Stimulated activated CD4-positive, alpha-beta T cell treated with anti-CD3 and anti-CD28 coated beads, TNF-alpha, amount 100 ng/mL, for 1 hour (primary cell): ENCODE measurements at regions not wholly inside any gene's neighbourhood (a gene's known extent, or its start where the extent isn't known, plus 50 kb on each side); places are given as distances from the start of the nearest gene placed in this dataset.

ENCODE experiments used
- DNase-seq, 3 donors: peaks; one replicate each; pipeline ENCODE4 v3.0.0-alpha.2; 2020; ENCODE audit warnings: low read depth in 3 of 3, low spot score in 1 of 3

DNA sequence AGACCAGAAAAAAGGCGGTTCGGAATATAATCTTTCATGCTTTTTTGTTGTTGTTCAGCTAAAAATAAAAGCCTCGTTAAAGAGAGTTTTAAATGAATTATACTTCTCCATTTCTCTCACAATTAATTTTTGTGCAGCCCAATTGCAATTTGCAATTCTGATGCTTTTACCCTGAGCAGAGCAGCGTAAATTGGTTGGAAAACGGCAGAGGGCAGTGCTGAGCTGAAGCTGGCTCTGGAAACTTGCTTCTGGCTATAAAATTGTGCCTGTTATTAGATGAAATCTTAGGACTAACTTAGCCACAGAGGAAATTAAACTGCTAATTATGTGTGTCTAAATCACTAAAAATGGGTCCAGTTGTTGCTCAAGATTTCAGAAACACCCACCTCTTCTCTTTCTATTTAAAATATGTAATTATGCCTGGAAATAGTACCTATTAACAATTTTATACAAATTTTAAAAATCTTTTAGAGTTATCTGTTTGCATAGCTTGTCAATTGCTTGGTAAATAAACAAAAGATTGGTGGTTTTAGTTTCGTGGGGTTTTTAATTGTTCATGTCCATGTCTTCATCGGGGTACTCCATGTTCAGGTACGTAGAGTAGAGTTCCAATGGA, 441.8 kb upstream of the TLE4 start:
- no peak for DNase-seq

DNA sequence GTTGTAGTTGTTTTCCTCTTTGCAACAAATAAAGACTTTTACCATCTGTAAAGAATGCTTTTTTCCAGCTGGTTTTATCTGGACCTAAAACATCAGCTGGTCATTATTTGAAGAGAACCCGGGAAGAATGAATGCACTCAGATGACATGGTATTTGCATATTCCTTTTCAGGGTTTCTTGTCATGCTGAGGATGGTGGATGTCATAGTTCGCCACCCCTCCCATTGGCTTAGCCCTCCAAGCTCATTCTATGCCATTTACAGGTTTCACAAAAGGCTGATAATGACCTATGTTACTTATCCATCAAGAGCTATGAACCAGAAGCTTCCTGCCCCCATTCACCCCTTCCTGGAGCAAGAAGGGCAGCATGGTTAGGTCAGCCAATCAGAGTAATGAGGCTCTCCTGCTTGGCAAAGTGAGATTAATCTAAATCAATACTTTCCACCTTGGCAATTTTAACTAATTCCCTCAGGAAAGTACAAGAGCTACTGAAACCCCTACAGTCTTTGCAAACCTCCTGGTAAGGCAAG, 440.5 kb upstream of the TLE4 start:
- DNase-seq = no peak

DNA sequence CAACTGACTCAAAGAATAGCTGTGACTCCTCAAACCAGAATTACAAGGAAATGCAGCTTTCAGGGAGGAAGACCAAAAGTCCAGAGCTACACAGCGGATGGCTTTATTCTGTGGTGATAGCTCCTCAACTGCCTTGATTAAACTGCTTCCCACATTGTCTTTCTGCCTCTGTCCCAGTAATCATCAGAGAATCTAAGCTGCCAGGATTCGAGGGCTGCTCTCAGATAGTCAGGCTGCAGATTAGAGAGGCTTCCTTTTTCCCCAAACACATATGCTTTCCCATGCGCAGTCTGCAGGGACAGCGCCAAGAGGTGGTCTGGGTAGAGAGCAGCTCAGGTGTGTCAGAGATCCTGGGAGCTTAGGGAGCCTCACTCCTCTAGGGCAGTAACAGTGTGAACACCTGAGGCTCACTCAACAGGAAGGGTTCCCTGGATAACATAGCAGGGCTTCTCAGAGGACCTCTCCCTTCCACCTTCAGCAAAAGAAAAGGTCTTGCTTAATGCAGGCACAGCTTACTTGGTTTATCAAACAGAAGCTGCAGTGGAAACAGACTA, 439.9 kb upstream of the TLE4 start:
- DNase-seq = no peak

- no peak for DNase-seq
Observed at GRCh38 chr9:79134654-79135053, 437.1 kb upstream of the TLE4 start.

GRCh38 chr9:79135681-79136415, 435.9 kb upstream of the TLE4 start:
- DNase-seq = no peak

- DNase-seq = no peak
Observed at GRCh38 chr9:79140751-79141150, 431.0 kb upstream of the TLE4 start.

- no peak for DNase-seq
Observed at GRCh38 chr9:79143211-79143610, 428.6 kb upstream of the TLE4 start.

GRCh38 chr9:79145442-79145841, 426.3 kb upstream of the TLE4 start:
- DNase-seq = no peak

- no peak for DNase-seq
Observed at GRCh38 chr9:79149585-79149984, 422.2 kb upstream of the TLE4 start.

DNA sequence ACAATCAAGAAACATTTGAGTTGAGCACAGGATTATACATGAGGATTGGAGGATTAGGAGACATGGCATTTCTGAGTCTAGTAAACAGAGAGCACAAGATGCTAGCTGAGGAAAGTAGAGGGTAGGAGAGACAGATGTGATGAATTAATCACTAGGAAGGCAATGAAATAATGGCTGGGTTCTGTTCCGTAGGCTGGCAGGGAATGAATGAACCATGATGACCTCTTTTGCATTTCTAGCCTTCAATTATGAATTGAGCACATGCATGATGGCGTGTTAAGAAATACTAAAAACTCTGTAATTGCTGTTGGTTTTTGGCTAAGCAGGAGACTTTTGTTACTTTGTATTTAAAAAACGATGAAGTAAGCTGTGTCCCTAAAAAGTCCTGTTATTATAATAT, 420.0 kb upstream of the TLE4 start:
- no peak for DNase-seq

GRCh38 chr9:79152306-79152705, 419.5 kb upstream of the TLE4 start:
- DNase-seq = no peak

- no peak for DNase-seq
Observed at GRCh38 chr9:79154806-79155205, 417.0 kb upstream of the TLE4 start.

DNA sequence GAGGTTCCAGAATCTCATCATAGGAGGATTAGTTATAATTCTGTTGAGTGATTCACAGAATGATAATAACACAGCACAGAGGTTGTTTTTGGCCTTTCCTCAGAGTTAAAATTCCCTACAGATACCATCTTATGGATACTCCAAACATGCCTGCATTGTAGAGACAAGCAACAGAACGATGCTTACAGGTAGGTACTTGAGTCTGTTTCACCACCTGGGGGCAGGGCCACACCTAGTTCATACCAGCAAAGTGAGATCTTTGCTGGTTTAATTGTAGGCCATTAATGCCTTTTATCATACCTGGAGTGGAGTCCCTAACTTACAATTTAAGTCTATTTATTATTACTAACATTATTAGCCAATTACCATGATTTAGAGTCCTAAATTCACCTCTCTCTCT, 416.5 kb upstream of the TLE4 start:
- DNase-seq = no peak

GRCh38 chr9:79163544-79163943, 408.2 kb upstream of the TLE4 start:
- DNase-seq = no peak

GRCh38 chr9:79164406-79164805, 407.4 kb upstream of the TLE4 start:
- no peak for DNase-seq

DNA sequence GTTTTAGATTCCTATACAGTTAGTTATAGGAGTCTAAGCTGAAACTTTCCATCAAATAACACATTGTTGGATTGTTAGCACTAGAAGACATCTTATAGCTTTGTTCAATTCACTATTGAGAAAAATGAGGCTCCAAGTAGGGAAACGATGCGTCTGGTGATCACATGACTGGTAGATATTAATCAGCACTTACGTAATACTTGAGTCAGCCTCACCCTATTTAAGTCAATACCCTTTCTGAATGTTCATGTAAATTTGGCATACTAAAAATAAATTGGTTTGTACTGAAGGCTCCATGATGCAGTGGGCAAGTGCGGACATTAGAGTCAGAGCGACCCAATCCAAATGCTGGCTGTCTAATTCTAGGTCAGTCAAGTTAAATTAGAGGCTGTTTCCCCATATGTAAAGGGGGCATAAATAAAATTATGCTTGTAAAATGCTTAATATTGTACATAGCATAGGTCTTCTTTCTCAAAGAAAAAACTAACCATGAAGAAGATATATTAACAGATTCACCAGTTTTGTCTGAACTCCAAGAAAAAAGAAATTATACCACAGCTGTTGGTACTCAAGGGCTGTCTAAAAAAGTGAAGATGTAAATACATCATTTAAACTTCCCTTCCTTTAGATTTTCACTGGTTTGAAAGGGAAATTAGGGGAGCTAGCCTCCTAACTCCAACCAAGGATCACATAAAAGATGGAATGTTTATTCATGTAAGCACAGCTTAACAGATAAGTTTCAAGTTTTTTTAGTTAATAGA, 406.6 kb upstream of the TLE4 start:
- DNase-seq = no peak

DNA sequence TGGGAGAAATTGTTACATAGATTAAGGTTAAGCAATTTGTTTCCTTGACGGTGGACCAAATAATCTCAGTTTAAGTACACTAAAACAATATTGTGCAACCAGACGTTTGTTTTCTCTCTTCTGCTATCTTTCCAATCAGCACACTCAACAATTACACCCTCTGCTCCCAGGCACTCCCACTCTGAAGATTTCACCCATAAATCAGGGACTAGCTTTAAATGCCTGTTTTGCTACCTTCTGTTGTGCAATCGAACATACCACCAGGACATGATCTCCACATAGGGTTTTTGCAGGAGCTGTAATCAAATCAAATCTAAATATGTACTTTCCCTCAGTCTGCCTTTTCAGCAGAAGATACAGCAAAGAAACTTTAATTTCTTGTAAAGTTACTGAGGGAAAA, 405.8 kb upstream of the TLE4 start:
- DNase-seq = no peak

- no peak for DNase-seq
Observed at GRCh38 chr9:79170643-79171042, 401.1 kb upstream of the TLE4 start.

- DNase-seq = no peak
Observed at GRCh38 chr9:79173932-79174331, 397.8 kb upstream of the TLE4 start.

GRCh38 chr9:79176014-79176697, 395.6 kb upstream of the TLE4 start:
- no peak for DNase-seq

GRCh38 chr9:79184831-79185230, 386.9 kb upstream of the TLE4 start:
- no peak for DNase-seq
